ENCODE measurements at regions not wholly inside any gene's neighbourhood (a gene's known extent, or its start where the extent isn't known, plus 50 kb on each side); places are given as distances from the start of the nearest gene placed in this dataset.

GRCh38 chrX:78213331-78213730, 73.9 kb upstream of the TAF9B start:
- DNase-seq, result peak; percentile 13

- DNase-seq, result no peak
Observed at GRCh38 chrX:78199851-78200250, 60.4 kb upstream of the TAF9B start.
